ENCODE measurements at regions not wholly inside any gene's neighbourhood (a gene's known extent, or its start where the extent isn't known, plus 50 kb on each side); places are given as distances from the start of the nearest gene placed in this dataset.

- no peak overlapping the region for H3K4me3 ChIP-seq (ENCODE audit: low read depth, low read length)
- H3K9ac ChIP-seq (ENCODE audit: low read depth, low read length) = no peak overlapping the region
- no peaks in the 10 kb centered on the region for H3K9me3 ChIP-seq (ENCODE audit: control insufficient read depth, insufficient read depth, low read length)
- H3K4me1 ChIP-seq (ENCODE audit: control insufficient read depth, insufficient read depth, low read length) = no peaks in the 10 kb centered on the region
- H3K27me3 ChIP-seq (ENCODE audit: control insufficient read depth, insufficient read depth, low read length) = no peaks in the 10 kb centered on the region
- no peaks in the 10 kb centered on the region for H3K36me3 ChIP-seq (ENCODE audit: control insufficient read depth, insufficient read depth, low read length)
Observed at GRCh38 chr10:107362306-107362705, 197.8 kb upstream of the SORCS1 start.

- Histone ChIP-seq H3K9ac (ENCODE audit: low read depth, low read length) (no peak overlapping the region), H3K4me1 (ENCODE audit: control insufficient read depth, insufficient read depth, low read length) (no peaks in the 10 kb centered on the region), H3K9me3 (ENCODE audit: control insufficient read depth, insufficient read depth, low read length) (no peaks in the 10 kb centered on the region), H3K27me3 (ENCODE audit: control insufficient read depth, insufficient read depth, low read length) (no peaks in the 10 kb centered on the region), H3K4me3 (ENCODE audit: low read depth, low read length) (no peak overlapping the region), H3K36me3 (ENCODE audit: control insufficient read depth, insufficient read depth, low read length) (no peaks in the 10 kb centered on the region)
Observed at GRCh38 chr10:107357033-107357432, 192.5 kb upstream of the SORCS1 start.

- no peak overlapping the region for H3K9ac ChIP-seq (ENCODE audit: low read depth, low read length)
Observed at GRCh38 chr10:107356396-107356795, 191.9 kb upstream of the SORCS1 start.

GRCh38 chr10:107342711-107343110 lies 178.2 kb upstream of the SORCS1 start:
- H3K27me3 ChIP-seq (ENCODE audit: control insufficient read depth, insufficient read depth, low read length) = no peaks in the 10 kb centered on the region
- no peaks in the 10 kb centered on the region for H3K9me3 ChIP-seq (ENCODE audit: control insufficient read depth, insufficient read depth, low read length)
- no peaks in the 10 kb centered on the region for H3K36me3 ChIP-seq (ENCODE audit: control insufficient read depth, insufficient read depth, low read length)
- no peak overlapping the region for H3K4me3 ChIP-seq (ENCODE audit: low read depth, low read length)
- no peak overlapping the region for H3K9ac ChIP-seq (ENCODE audit: low read depth, low read length)
- no peaks in the 10 kb centered on the region for H3K4me1 ChIP-seq (ENCODE audit: control insufficient read depth, insufficient read depth, low read length)

More at GRCh38 chr10:107356396-107356795, 191.9 kb upstream of the SORCS1 start:
- Histone ChIP-seq H3K4me1 (ENCODE audit: control insufficient read depth, insufficient read depth, low read length) (no peaks in the 10 kb centered on the region), H3K27me3 (ENCODE audit: control insufficient read depth, insufficient read depth, low read length) (no peaks in the 10 kb centered on the region), H3K36me3 (ENCODE audit: control insufficient read depth, insufficient read depth, low read length) (no peaks in the 10 kb centered on the region), H3K4me3 (ENCODE audit: low read depth, low read length) (no peak overlapping the region), H3K9me3 (ENCODE audit: control insufficient read depth, insufficient read depth, low read length) (no peaks in the 10 kb centered on the region)

- Histone ChIP-seq H3K27me3 (ENCODE audit: control insufficient read depth, insufficient read depth, low read length) (no peaks in the 10 kb centered on the region), H3K4me1 (ENCODE audit: control insufficient read depth, insufficient read depth, low read length) (no peaks in the 10 kb centered on the region), H3K4me3 (ENCODE audit: low read depth, low read length) (no peak overlapping the region), H3K9ac (ENCODE audit: low read depth, low read length) (no peak overlapping the region), H3K9me3 (ENCODE audit: control insufficient read depth, insufficient read depth, low read length) (no peaks in the 10 kb centered on the region), H3K36me3 (ENCODE audit: control insufficient read depth, insufficient read depth, low read length) (no peaks in the 10 kb centered on the region)
Observed at GRCh38 chr10:107341281-107341680, 176.8 kb upstream of the SORCS1 start.

GRCh38 chr10:107340326-107340725 lies 175.8 kb upstream of the SORCS1 start:
- no peaks in the 10 kb centered on the region for H3K36me3 ChIP-seq (ENCODE audit: control insufficient read depth, insufficient read depth, low read length)
- no peak overlapping the region for H3K4me3 ChIP-seq (ENCODE audit: low read depth, low read length)
- no peaks in the 10 kb centered on the region for H3K4me1 ChIP-seq (ENCODE audit: control insufficient read depth, insufficient read depth, low read length)
- H3K9me3 ChIP-seq (ENCODE audit: control insufficient read depth, insufficient read depth, low read length) = no peaks in the 10 kb centered on the region
- H3K27me3 ChIP-seq (ENCODE audit: control insufficient read depth, insufficient read depth, low read length) = no peaks in the 10 kb centered on the region
- H3K9ac ChIP-seq (ENCODE audit: low read depth, low read length) = no peak overlapping the region

- no peak overlapping the region for H3K4me3 ChIP-seq (ENCODE audit: low read depth, low read length)
- no peaks in the 10 kb centered on the region for H3K27me3 ChIP-seq (ENCODE audit: control insufficient read depth, insufficient read depth, low read length)
- no peak overlapping the region for H3K9ac ChIP-seq (ENCODE audit: low read depth, low read length)
- no peaks in the 10 kb centered on the region for H3K4me1 ChIP-seq (ENCODE audit: control insufficient read depth, insufficient read depth, low read length)
- H3K9me3 ChIP-seq (ENCODE audit: control insufficient read depth, insufficient read depth, low read length) = no peaks in the 10 kb centered on the region
- no peaks in the 10 kb centered on the region for H3K36me3 ChIP-seq (ENCODE audit: control insufficient read depth, insufficient read depth, low read length)
Observed at GRCh38 chr10:107336061-107336460, 171.6 kb upstream of the SORCS1 start.

GRCh38 chr10:107317592-107317991 lies 153.1 kb upstream of the SORCS1 start:
- Histone ChIP-seq H3K27me3 (ENCODE audit: control insufficient read depth, insufficient read depth, low read length) (no peaks in the 10 kb centered on the region), H3K4me3 (ENCODE audit: low read depth, low read length) (no peak overlapping the region), H3K9me3 (ENCODE audit: control insufficient read depth, insufficient read depth, low read length) (no peaks in the 10 kb centered on the region), H3K9ac (ENCODE audit: low read depth, low read length) (no peak overlapping the region), H3K4me1 (ENCODE audit: control insufficient read depth, insufficient read depth, low read length) (no peaks in the 10 kb centered on the region), H3K36me3 (ENCODE audit: control insufficient read depth, insufficient read depth, low read length) (no peaks in the 10 kb centered on the region)

GRCh38 chr10:107303203-107303602 lies 138.7 kb upstream of the SORCS1 start:
- H3K27me3 ChIP-seq (ENCODE audit: control insufficient read depth, insufficient read depth, low read length) = no peaks in the 10 kb centered on the region
- H3K4me1 ChIP-seq (ENCODE audit: control insufficient read depth, insufficient read depth, low read length) = no peaks in the 10 kb centered on the region
- H3K9ac ChIP-seq (ENCODE audit: low read depth, low read length) = no peak overlapping the region
- H3K4me3 ChIP-seq (ENCODE audit: low read depth, low read length) = no peak overlapping the region
- H3K36me3 ChIP-seq (ENCODE audit: control insufficient read depth, insufficient read depth, low read length) = no peaks in the 10 kb centered on the region
- H3K9me3 ChIP-seq (ENCODE audit: control insufficient read depth, insufficient read depth, low read length) = no peaks in the 10 kb centered on the region

GRCh38 chr10:107299606-107300005 lies 135.1 kb upstream of the SORCS1 start:
- H3K4me3 ChIP-seq (ENCODE audit: low read depth, low read length) = no peak overlapping the region
- no peaks in the 10 kb centered on the region for H3K4me1 ChIP-seq (ENCODE audit: control insufficient read depth, insufficient read depth, low read length)
- no peaks in the 10 kb centered on the region for H3K36me3 ChIP-seq (ENCODE audit: control insufficient read depth, insufficient read depth, low read length)
- H3K9me3 ChIP-seq (ENCODE audit: control insufficient read depth, insufficient read depth, low read length) = no peaks in the 10 kb centered on the region
- no peaks in the 10 kb centered on the region for H3K27me3 ChIP-seq (ENCODE audit: control insufficient read depth, insufficient read depth, low read length)
- no peak overlapping the region for H3K9ac ChIP-seq (ENCODE audit: low read depth, low read length)

- no peak overlapping the region for H3K4me3 ChIP-seq (ENCODE audit: low read depth, low read length)
- H3K4me1 ChIP-seq (ENCODE audit: control insufficient read depth, insufficient read depth, low read length) = no peaks in the 10 kb centered on the region
- no peaks in the 10 kb centered on the region for H3K36me3 ChIP-seq (ENCODE audit: control insufficient read depth, insufficient read depth, low read length)
- no peaks in the 10 kb centered on the region for H3K9me3 ChIP-seq (ENCODE audit: control insufficient read depth, insufficient read depth, low read length)
- no peaks in the 10 kb centered on the region for H3K27me3 ChIP-seq (ENCODE audit: control insufficient read depth, insufficient read depth, low read length)
- no peak overlapping the region for H3K9ac ChIP-seq (ENCODE audit: low read depth, low read length)
Observed at GRCh38 chr10:107284187-107284586, 119.7 kb upstream of the SORCS1 start.

- Histone ChIP-seq H3K9ac (ENCODE audit: low read depth, low read length) (no peak overlapping the region), H3K4me3 (ENCODE audit: low read depth, low read length) (no peak overlapping the region), H3K36me3 (ENCODE audit: control insufficient read depth, insufficient read depth, low read length) (no peaks in the 10 kb centered on the region), H3K4me1 (ENCODE audit: control insufficient read depth, insufficient read depth, low read length) (no peaks in the 10 kb centered on the region), H3K9me3 (ENCODE audit: control insufficient read depth, insufficient read depth, low read length) (no peaks in the 10 kb centered on the region), H3K27me3 (ENCODE audit: control insufficient read depth, insufficient read depth, low read length) (no peaks in the 10 kb centered on the region)
Observed at GRCh38 chr10:107280293-107280692, 115.8 kb upstream of the SORCS1 start.

- Histone ChIP-seq H3K4me1 (ENCODE audit: control insufficient read depth, insufficient read depth, low read length) (no peaks in the 10 kb centered on the region), H3K4me3 (ENCODE audit: low read depth, low read length) (no peak overlapping the region), H3K36me3 (ENCODE audit: control insufficient read depth, insufficient read depth, low read length) (no peaks in the 10 kb centered on the region), H3K27me3 (ENCODE audit: control insufficient read depth, insufficient read depth, low read length) (no peaks in the 10 kb centered on the region), H3K9me3 (ENCODE audit: control insufficient read depth, insufficient read depth, low read length) (no peaks in the 10 kb centered on the region), H3K9ac (ENCODE audit: low read depth, low read length) (no peak overlapping the region)
Observed at GRCh38 chr10:107277591-107277990, 113.1 kb upstream of the SORCS1 start.

Measured in iPS-15b (cell line).